ENCODE measurements at regions not wholly inside any gene's neighbourhood (a gene's known extent, or its start where the extent isn't known, plus 50 kb on each side); places are given as distances from the start of the nearest gene placed in this dataset.

GRCh38 chr12:81005606-81006005 lies 67.9 kb upstream of the LIN7A start:
- Histone ChIP-seq H3K9me3 (replicated peaks; ENCODE audit: control insufficient read depth, insufficient read depth, low read length) (no peaks in the 10 kb centered on the region), H3K79me2 (ENCODE audit: control insufficient read depth, insufficient read depth, low read length) (no peaks in the 10 kb centered on the region), H3K27ac (ENCODE audit: insufficient read depth, low read depth, low read length) (no peak overlapping the region), H3K9me1 (replicated peaks; ENCODE audit: control insufficient read depth, extremely low read depth, insufficient read depth, low read length) (no peaks in the 10 kb centered on the region), H3K4me1 (ENCODE audit: control insufficient read depth, extremely low read depth, insufficient read depth, low read length) (no peaks in the 10 kb centered on the region), H4K20me1 (replicated peaks; ENCODE audit: control insufficient read depth, extremely low read depth, insufficient read depth, low read length) (no peaks in the 10 kb centered on the region), H3K4me2 (ENCODE audit: insufficient read depth, low read length) (no peak overlapping the region), H2AFZ (ENCODE audit: low read depth, low read length) (no peak overlapping the region), H3K27me3 (ENCODE audit: control insufficient read depth in 2 of 2, insufficient read depth in 2 of 2, low read length in 2 of 2) (peaks cover 0 to 1% of the 10 kb centered on the region in 2 experiments), H3K9ac (replicated peaks; ENCODE audit: extremely low read depth, insufficient read depth, low read length) (no peak overlapping the region), H3K36me3 (ENCODE audit: control insufficient read depth in 2 of 2, extremely low read depth in 1 of 2, insufficient read depth in 2 of 2, low read length in 2 of 2) (no peaks in the 10 kb centered on the region), H3K4me3 (replicated peaks in 1 of 3; ENCODE audit: insufficient read depth in 1 of 3, low read depth in 1 of 3, low read length in 3 of 3) (no peak overlapping the region)
- POLR2A ChIA-PET: no interaction called here
- CTCF ChIA-PET: interaction anchor here (0.9 to 1.9 kb wide), 3 partner anchors 20 to 124 kb away, joined by 3 to 5 read pairs (median 4); no protein-coding TSS in a partner anchor
- no peak for TF ChIP-seq JUN (IDR thresholded peaks at IDR 0.05; ENCODE audit: borderline replicate concordance, insufficient read depth, insufficient read length, low read depth)
- TF ChIP-seq EZH2 (IDR thresholded peaks at IDR 0.05; ENCODE audit: borderline replicate concordance, low read depth, low read length, severe bottlenecking): no peak
- no peak for TF ChIP-seq FOS (IDR thresholded peaks at IDR 0.05; ENCODE audit: borderline replicate concordance, insufficient read depth, low read length)
- no peak for TF ChIP-seq POLR2AphosphoS5 (IDR thresholded peaks at IDR 0.05; ENCODE audit: insufficient read depth, low read depth, low read length)
- intact Hi-C loops (cut with micrococcal nuclease): no loop called here
- FAIRE-seq: no peak
- no TSS peak for BruUV-seq (replicated peaks)
- DNase-seq (ENCODE audit: low read depth, low spot score): no peak
- dilution Hi-C loops (cut with MboI; ENCODE audit: extremely low pct_ligation_motif_present, low sequenced_read_pairs): no loop called here

GRCh38 chr12:81000831-81001230 lies 63.1 kb upstream of the LIN7A start:
- Histone ChIP-seq H3K27ac (ENCODE audit: insufficient read depth, low read depth, low read length) (no peak overlapping the region), H3K9ac (replicated peaks; ENCODE audit: extremely low read depth, insufficient read depth, low read length) (no peak overlapping the region), H3K9me1 (replicated peaks; ENCODE audit: control insufficient read depth, extremely low read depth, insufficient read depth, low read length) (no peaks in the 10 kb centered on the region), H2AFZ (ENCODE audit: low read depth, low read length) (no peak overlapping the region), H4K20me1 (replicated peaks; ENCODE audit: control insufficient read depth, extremely low read depth, insufficient read depth, low read length) (no peaks in the 10 kb centered on the region), H3K79me2 (ENCODE audit: control insufficient read depth, insufficient read depth, low read length) (no peaks in the 10 kb centered on the region), H3K4me3 (replicated peaks in 1 of 3; ENCODE audit: insufficient read depth in 1 of 3, low read depth in 1 of 3, low read length in 3 of 3) (no peak overlapping the region), H3K36me3 (ENCODE audit: control insufficient read depth in 2 of 2, extremely low read depth in 1 of 2, insufficient read depth in 2 of 2, low read length in 2 of 2) (no peaks in the 10 kb centered on the region), H3K9me3 (replicated peaks; ENCODE audit: control insufficient read depth, insufficient read depth, low read length) (no peaks in the 10 kb centered on the region), H3K27me3 (ENCODE audit: control insufficient read depth in 2 of 2, insufficient read depth in 2 of 2, low read length in 2 of 2) (peaks cover 0 to 1% of the 10 kb centered on the region in 2 experiments), H3K4me2 (ENCODE audit: insufficient read depth, low read length) (no peak overlapping the region), H3K4me1 (ENCODE audit: control insufficient read depth, extremely low read depth, insufficient read depth, low read length) (no peaks in the 10 kb centered on the region)
- POLR2A ChIA-PET: no interaction called here
- no TSS peak for BruUV-seq (replicated peaks)
- DNase-seq (ENCODE audit: low read depth, low spot score): no peak
- TF ChIP-seq MYC (IDR thresholded peaks at IDR 0.05; ENCODE audit: low read depth, low read length) (no peak), EZH2 (IDR thresholded peaks at IDR 0.05; ENCODE audit: borderline replicate concordance, low read depth, low read length, severe bottlenecking) (no peak), MAX (IDR thresholded peaks at IDR 0.05; ENCODE audit: insufficient read depth, insufficient read length) (no peak), CTCF (IDR thresholded peaks at IDR 0.05; ENCODE audit: extremely low read depth in 1 of 2, insufficient read depth in 1 of 2, low read depth in 1 of 2, low read length in 2 of 2) (no peak), JUN (IDR thresholded peaks at IDR 0.05; ENCODE audit: borderline replicate concordance, insufficient read depth, insufficient read length, low read depth) (no peak)
- dilution Hi-C loops (cut with MboI; ENCODE audit: extremely low pct_ligation_motif_present, low sequenced_read_pairs): no loop called here
- CTCF ChIA-PET: no interaction called here
- intact Hi-C loops (cut with micrococcal nuclease): no loop called here
- no peak for FAIRE-seq
